ENCODE measurements at regions not wholly inside any gene's neighbourhood (a gene's known extent, or its start where the extent isn't known, plus 50 kb on each side); places are given as distances from the start of the nearest gene placed in this dataset.

GRCh38 chr1:34365295-34365694 lies 188.6 kb downstream of the C1orf94 start:
- Histone ChIP-seq H3K9me3 (no peaks in the 10 kb centered on the region), H3K4me3 (no peak overlapping the region), H3K27me3 (ENCODE audit: insufficient read depth in 3 of 3, low read length in 2 of 3) (peaks cover 0 to 1% (median 0%) of the 10 kb centered on the region in 3 donors), H3K36me3 (ENCODE audit: insufficient read depth in 1 of 2, low read depth in 1 of 2) (no peaks in the 10 kb centered on the region), H3K27ac (no peak overlapping the region), H3K4me1 (no peaks in the 10 kb centered on the region)
- no peak for TF ChIP-seq CTCF (IDR thresholded peaks at IDR 0.05)
- DNase-seq = no peak
- intact Hi-C loops (cut with DNase I) = no loop called here
- ATAC-seq = no peak
- WGBS, 3 donors = 36 to 57% (median 40%) methylated on average over 1 of the region's 1 CpG

GRCh38 chr1:34366875-34367624 lies 190.3 kb downstream of the C1orf94 start:
- H3K9me3 ChIP-seq = no peaks in the 10 kb centered on the region
- no peak for ATAC-seq
- no peak overlapping the region for H3K4me3 ChIP-seq
- H3K4me1 ChIP-seq = no peaks in the 10 kb centered on the region
- intact Hi-C loops (cut with DNase I) = no loop called here
- DNase-seq = no peak
- no peak overlapping the region for H3K27ac ChIP-seq
- no peaks in the 10 kb centered on the region for H3K36me3 ChIP-seq (ENCODE audit: insufficient read depth in 1 of 2, low read depth in 1 of 2)
- TF ChIP-seq CTCF (IDR thresholded peaks at IDR 0.05) = no peak
- 48 to 60% (median 55%) methylated on average over 3 of the region's 3 CpGs for WGBS, 3 donors
- peaks cover 0 to 1% (median 0%) of the 10 kb centered on the region in 3 donors for H3K27me3 ChIP-seq (ENCODE audit: insufficient read depth in 3 of 3, low read length in 2 of 3)

- 50 to 68% (median 64%) methylated on average over 6 of the region's 6 CpGs for WGBS, 3 donors
- no peak for TF ChIP-seq CTCF (IDR thresholded peaks at IDR 0.05)
- H3K4me3 ChIP-seq = no peak overlapping the region
Observed at GRCh38 chr1:34367954-34368353, 191.2 kb downstream of the C1orf94 start.

GRCh38 chr1:34369701-34370455 lies 193.2 kb downstream of the C1orf94 start:
- ATAC-seq (no peak), DNase-seq (no peak)
- 79 to 84% (median 83%) methylated on average over 10 of the region's 10 CpGs for WGBS, 3 donors
- intact Hi-C loops (cut with DNase I) = no loop called here
- H3K36me3 ChIP-seq (ENCODE audit: insufficient read depth in 1 of 2, low read depth in 1 of 2) = no peaks in the 10 kb centered on the region
- no peaks in the 10 kb centered on the region for H3K4me1 ChIP-seq
- H3K9me3 ChIP-seq = no peaks in the 10 kb centered on the region
- no peak overlapping the region for H3K4me3 ChIP-seq
- H3K27me3 ChIP-seq (ENCODE audit: insufficient read depth in 3 of 3, low read length in 2 of 3) = peaks cover 0 to 3% (median 1%) of the 10 kb centered on the region in 3 donors
- no peak for TF ChIP-seq CTCF (IDR thresholded peaks at IDR 0.05)
- H3K27ac ChIP-seq = no peak overlapping the region

More at GRCh38 chr1:34367954-34368353, 191.2 kb downstream of the C1orf94 start:
- Histone ChIP-seq H3K36me3 (ENCODE audit: insufficient read depth in 1 of 2, low read depth in 1 of 2) (no peaks in the 10 kb centered on the region), H3K27me3 (ENCODE audit: insufficient read depth in 3 of 3, low read length in 2 of 3) (peaks cover 0 to 1% (median under 1%) of the 10 kb centered on the region in 3 donors), H3K4me1 (no peaks in the 10 kb centered on the region), H3K27ac (no peak overlapping the region), H3K9me3 (no peaks in the 10 kb centered on the region)
- no peak for DNase-seq
- intact Hi-C loops (cut with DNase I) = no loop called here
- no peak for ATAC-seq
